HG03432 (cell line): ENCODE measurements at regions not wholly inside any gene's neighbourhood (a gene's known extent, or its start where the extent isn't known, plus 50 kb on each side); places are given as distances from the start of the nearest gene placed in this dataset.
"Not testable (repeated sequence)": the region's sequence is repeated elsewhere in the genome, so short reads cannot be mapped to it uniquely, and the experiment has no call there.

ENCODE experiments used
- ATAC-seq: cut with Tn5 transposase; IDR thresholded peaks from one replicate; pipeline ENCODE4 v1.9.1; 2021; ENCODE audit warnings: mild to moderate bottlenecking, moderate library complexity; ENCODE audit not compliant: unreplicated experiment

DNA sequence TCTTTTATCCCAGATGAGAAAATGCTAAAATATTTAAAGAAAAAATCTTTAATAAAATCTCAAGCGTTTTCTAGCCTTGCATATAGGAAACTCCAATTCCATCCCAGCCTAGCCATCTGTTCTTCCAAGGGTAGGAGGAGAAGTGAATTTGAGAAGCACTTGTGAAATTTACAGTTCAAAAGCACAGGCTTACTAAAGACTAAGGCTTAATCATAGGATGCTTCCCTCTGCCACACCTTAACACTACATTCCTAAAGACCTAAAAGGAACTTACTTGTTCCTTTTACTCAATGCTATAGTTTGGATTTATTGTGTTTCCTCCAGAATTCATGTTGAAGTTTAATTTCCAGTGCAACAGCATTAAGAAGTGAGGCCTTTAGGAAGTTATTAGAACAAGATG, 764.8 kb upstream of the CADM2 start:
- ATAC-seq: no peak

DNA sequence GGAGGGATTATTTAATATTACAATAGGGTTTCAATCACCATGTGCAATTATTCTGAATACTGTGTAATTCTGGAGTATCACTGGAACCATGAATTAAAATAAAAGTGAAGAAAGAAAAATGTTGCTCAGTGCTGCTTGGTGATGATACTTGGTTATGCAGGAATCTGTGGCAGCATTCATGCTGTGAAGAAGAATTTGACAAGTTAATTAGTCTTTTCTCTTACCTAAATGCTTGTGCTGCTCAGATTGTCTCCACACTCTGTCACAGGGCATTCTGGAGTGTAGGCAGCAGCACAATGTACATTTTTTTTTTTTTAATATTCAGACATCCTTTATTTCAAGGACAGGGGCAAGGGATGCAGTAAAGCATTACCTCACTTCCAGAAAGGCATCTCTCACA, 749.3 kb upstream of the CADM2 start:
- no peak for ATAC-seq

- ATAC-seq: no peak
Measured at GRCh38 chr3:84223512-84223911, 735.3 kb upstream of the CADM2 start.

DNA sequence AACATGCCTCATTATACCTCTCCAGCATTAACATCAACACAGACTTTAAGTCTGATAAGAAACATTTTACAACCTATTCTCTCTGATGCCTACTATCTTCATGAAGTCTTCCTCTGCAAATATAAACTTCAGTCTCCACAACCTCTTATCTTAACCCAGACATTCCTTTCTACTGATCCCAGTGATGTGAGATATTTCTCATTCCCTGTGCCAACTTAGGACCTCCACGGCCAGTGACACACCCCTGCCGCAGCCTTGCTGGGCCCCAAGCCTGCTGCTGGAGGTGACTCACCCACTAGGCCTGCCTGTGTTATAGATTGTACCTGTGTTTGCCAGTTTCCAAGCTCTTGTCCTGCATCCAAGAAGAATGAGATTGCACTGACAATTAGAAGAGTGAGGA, 734.5 kb upstream of the CADM2 start:
- no peak for ATAC-seq

- no peak for ATAC-seq
Measured at GRCh38 chr3:84236261-84236660, 722.5 kb upstream of the CADM2 start.

DNA sequence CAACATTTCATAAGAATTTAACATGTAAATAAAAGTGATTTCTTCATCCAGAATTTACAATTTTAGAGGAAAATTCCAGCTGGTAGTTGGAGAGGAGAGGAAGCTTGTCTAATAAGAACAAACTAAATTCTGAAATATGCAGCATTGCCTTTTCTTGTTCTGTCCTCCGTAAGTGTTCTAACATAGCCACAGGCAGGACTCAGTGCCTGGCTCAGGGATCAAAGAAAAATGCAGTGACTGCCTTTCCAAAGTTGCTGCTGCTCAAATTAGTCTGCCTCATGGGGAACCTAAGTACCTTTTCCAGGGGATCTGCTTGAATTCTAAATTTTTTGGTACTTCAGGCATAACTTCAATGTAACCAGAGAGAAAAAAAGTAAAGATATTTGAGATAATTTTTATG, 713.0 kb upstream of the CADM2 start:
- ATAC-seq: no peak

- no peak for ATAC-seq
Measured at GRCh38 chr3:84260596-84260995, 698.2 kb upstream of the CADM2 start.

DNA sequence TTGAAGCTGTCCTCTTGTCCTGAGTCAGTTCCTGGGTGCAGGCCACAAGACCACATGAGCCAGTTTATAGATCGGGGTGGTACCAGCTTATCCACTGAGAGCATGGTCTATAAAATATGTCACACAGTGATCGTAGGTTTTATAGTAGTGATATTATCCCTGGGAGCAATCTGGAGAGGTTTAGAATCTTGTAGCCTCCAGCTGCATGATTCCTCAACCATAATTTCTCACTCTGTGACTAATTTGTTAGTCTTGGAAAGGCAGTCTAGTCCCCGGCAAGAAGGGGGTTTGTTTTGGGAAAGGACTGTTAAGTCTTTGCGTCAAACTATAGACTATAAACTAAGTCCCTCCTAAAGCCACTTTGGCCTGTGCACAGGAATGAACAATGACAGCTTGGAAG, 693.0 kb upstream of the CADM2 start:
- ATAC-seq: no peak

DNA sequence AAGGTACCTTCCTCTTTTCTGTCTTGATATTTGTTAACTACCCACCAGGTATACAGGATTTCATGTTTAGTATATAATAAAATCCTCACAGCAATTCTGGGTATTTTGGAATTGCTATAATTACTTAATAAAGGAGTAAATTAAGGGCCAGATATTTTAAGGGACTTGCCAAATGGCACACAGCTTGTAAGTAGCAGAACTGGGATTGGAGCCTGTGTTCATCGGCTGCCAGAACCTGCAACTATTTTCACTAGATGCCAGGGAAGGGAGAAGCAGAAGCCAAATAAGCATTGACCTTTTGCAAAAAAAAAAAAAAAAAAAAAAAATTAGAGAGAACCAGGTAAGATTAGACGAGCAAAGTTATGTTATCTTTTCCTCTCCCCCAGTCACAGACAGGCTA, 683.3 kb upstream of the CADM2 start:
- no peak for ATAC-seq

- ATAC-seq: no peak
Measured at GRCh38 chr3:84277562-84278224, 681.1 kb upstream of the CADM2 start.

DNA sequence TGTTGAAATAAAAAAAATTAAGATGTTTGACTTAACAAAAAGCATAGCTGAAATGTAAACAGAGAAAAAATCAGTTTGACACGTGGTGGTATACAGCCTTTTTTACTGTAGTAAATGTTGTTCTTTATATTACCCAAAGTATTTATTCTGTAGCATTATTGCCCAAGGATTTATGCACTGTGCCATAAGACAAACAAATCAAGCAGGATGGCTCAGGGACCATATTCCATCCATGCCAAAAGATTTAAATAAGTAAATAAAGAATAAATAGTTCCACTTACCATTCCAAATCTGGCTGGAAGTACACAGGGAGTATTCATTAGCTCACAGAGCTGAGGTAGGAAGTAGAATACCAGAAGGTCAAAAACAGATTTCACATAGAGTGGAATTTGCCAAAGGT, 666.7 kb upstream of the CADM2 start:
- ATAC-seq: no peak

GRCh38 chr3:84299329-84299728, 659.5 kb upstream of the CADM2 start:
- ATAC-seq: no peak

- no peak for ATAC-seq
Measured at GRCh38 chr3:84304214-84304613, 654.6 kb upstream of the CADM2 start.

GRCh38 chr3:84307339-84307738, 651.5 kb upstream of the CADM2 start:
- ATAC-seq: no peak

- ATAC-seq: no peak
Measured at GRCh38 chr3:84308379-84308778, 650.4 kb upstream of the CADM2 start.

DNA sequence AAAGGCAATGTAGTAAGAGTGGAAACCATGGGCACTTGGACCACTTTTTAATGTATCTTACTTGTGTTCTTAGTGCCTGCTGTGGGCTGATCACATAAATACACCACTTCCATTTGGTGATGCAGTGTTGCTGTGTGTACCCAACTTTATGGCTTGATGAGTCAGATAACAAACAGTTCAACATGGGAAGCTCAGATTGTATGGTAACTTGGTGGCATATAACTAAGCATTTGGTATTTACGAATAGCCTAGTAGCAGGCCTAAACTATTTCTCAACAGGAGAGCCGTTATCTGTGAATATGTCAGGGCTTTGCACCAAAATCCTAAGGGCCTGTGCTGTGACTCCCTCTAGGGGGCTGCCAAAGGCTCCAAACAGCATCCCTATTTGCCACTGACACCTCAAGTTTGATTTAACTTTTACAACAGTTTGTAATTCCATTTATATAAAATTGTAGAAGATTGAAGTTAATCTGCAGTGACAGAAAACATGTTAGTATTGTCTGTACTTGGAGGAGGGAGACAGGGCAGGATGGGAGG, 640.4 kb upstream of the CADM2 start:
- no peak for ATAC-seq

DNA sequence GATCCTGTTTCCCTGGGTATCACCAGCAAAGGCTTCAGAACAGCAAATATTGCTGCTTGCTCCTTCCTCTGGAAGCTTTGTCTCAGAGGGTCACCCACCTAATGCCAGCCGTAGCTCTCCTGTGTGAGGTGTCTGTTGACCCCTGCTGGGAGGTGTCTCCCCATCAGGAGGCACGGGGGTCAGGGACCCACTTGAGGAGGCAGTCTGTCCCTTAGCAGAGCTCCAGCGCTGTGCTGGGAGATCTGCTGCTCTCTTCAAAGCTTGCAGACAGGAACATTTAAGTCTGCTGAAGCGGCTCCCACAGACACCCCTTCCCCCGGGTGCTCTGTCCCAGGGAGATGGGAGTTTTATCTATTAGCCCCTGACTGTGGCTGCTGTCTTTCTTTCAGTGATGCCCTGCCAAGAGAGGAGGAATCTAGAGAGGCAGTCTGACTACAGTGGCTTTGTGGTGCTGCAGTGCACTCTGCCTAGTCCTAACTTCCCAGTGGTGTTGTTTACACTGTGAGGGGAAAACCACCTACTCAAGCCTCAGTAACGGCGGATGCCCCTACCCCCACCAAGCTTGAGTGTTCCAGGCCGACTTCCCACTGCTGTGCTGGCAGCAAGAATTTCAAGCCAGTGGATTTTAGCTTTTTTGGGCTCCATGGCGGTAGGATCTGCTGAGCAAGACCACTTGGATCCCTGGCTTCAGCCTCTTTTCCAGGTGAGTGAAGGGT, 593.1 kb upstream of the CADM2 start:
- ATAC-seq: not testable (repeated sequence)
